ENCODE measurements at regions not wholly inside any gene's neighbourhood (a gene's known extent, or its start where the extent isn't known, plus 50 kb on each side); places are given as distances from the start of the nearest gene placed in this dataset.

GRCh38 chr16:86289907-86290306 is 220.4 kb upstream of the FOXF1 start:
- Histone ChIP-seq H3K27me3 (ENCODE audit: control insufficient read depth in 3 of 3, insufficient read depth in 3 of 3, low read length in 3 of 3) (peaks cover 2 to 83% (median 21%) of the 10 kb centered on the region in 3 donors), H3K4me3 (ENCODE audit: low read depth in 1 of 3, low read length in 3 of 3) (no peak overlapping the region), H3K27ac (ENCODE audit: low read depth in 1 of 3, low read length in 2 of 3) (peak overlapping the region in 2 of 3 donors; percentile 39 to 53), H3K4me1 (ENCODE audit: control insufficient read depth in 3 of 3, insufficient read depth in 2 of 3, low read depth in 1 of 3, low read length in 2 of 3) (peaks cover 0 to 4% (median 0%) of the 10 kb centered on the region in 3 donors), H3K9me3 (ENCODE audit: control insufficient read depth in 2 of 2, insufficient read depth in 1 of 2, low read depth in 1 of 2, low read length in 1 of 2) (no peaks in the 10 kb centered on the region), H3K36me3 (ENCODE audit: control insufficient read depth in 3 of 3, insufficient read depth in 2 of 3, low read depth in 1 of 3, low read length in 3 of 3) (no peaks in the 10 kb centered on the region)
- DNase-seq = no peak
- WGBS, 3 donors = 15 to 53% (median 33%) methylated on average over 2 of the region's 2 CpGs
- no peak for FAIRE-seq

- 62 to 73% (median 67%) methylated on average over 7 of the region's 7 CpGs for WGBS, 3 donors
- FAIRE-seq (no peak), DNase-seq (no peak)
- Histone ChIP-seq H3K9me3 (ENCODE audit: control insufficient read depth in 2 of 2, insufficient read depth in 1 of 2, low read depth in 1 of 2, low read length in 1 of 2) (no peaks in the 10 kb centered on the region), H3K36me3 (ENCODE audit: control insufficient read depth in 3 of 3, insufficient read depth in 2 of 3, low read depth in 1 of 3, low read length in 3 of 3) (no peaks in the 10 kb centered on the region), H3K27me3 (ENCODE audit: control insufficient read depth in 3 of 3, insufficient read depth in 3 of 3, low read length in 3 of 3) (peaks cover 2 to 75% (median 12%) of the 10 kb centered on the region in 3 donors), H3K27ac (ENCODE audit: low read depth in 1 of 3, low read length in 2 of 3) (peak overlapping the region in 1 of 3 donors; percentile 11), H3K4me1 (ENCODE audit: control insufficient read depth in 3 of 3, insufficient read depth in 2 of 3, low read depth in 1 of 3, low read length in 2 of 3) (peaks cover 0 to 7% (median 0%) of the 10 kb centered on the region in 3 donors), H3K4me3 (ENCODE audit: low read depth in 1 of 3, low read length in 3 of 3) (no peak overlapping the region)
Measured at GRCh38 chr16:86291491-86291890, 218.8 kb upstream of the FOXF1 start.

- no peaks in the 10 kb centered on the region for H3K36me3 ChIP-seq (ENCODE audit: control insufficient read depth in 3 of 3, insufficient read depth in 2 of 3, low read depth in 1 of 3, low read length in 3 of 3)
- peaks cover 0 to 12% (median 0%) of the 10 kb centered on the region in 3 donors for H3K4me1 ChIP-seq (ENCODE audit: control insufficient read depth in 3 of 3, insufficient read depth in 2 of 3, low read depth in 1 of 3, low read length in 2 of 3)
- peak overlapping the region in 2 of 3 donors; percentile 22 to 82 for H3K27ac ChIP-seq (ENCODE audit: low read depth in 1 of 3, low read length in 2 of 3)
- 64 to 72% (median 68%) methylated on average over 16 of the region's 16 CpGs for WGBS, 3 donors
- DNase-seq (no peak), FAIRE-seq (no peak)
- H3K4me3 ChIP-seq (ENCODE audit: low read depth in 1 of 3, low read length in 3 of 3) = no peak overlapping the region
- H3K9me3 ChIP-seq (ENCODE audit: control insufficient read depth in 2 of 2, insufficient read depth in 1 of 2, low read depth in 1 of 2, low read length in 1 of 2) = no peaks in the 10 kb centered on the region
- peaks cover 2 to 75% (median 5%) of the 10 kb centered on the region in 3 donors for H3K27me3 ChIP-seq (ENCODE audit: control insufficient read depth in 3 of 3, insufficient read depth in 3 of 3, low read length in 3 of 3)
Measured at GRCh38 chr16:86292171-86292775, 218.1 kb upstream of the FOXF1 start.

DNA sequence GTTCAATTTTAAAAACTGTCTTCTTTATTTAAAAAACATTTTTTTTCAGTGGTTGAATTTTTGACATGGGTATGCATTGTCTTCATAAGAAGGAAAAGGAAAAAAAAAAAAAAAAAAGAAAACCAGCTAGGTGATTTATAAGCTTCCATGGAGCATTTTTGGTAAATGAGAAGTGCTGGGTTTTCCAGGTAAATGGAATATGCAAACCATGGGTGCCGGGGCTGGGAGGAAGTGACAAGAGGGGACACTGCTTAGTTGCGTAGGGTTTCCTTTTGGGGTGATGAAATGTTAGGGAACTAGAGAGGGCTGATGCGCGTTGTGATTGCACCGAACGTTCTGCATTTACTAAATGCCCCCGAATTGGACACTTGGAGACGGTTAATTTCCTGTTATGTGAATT is 217.4 kb upstream of the FOXF1 start:
- H3K27me3 ChIP-seq (ENCODE audit: control insufficient read depth in 3 of 3, insufficient read depth in 3 of 3, low read length in 3 of 3) = peaks cover 2 to 75% (median 4%) of the 10 kb centered on the region in 3 donors
- peaks cover 0 to 14% (median 0%) of the 10 kb centered on the region in 3 donors for H3K4me1 ChIP-seq (ENCODE audit: control insufficient read depth in 3 of 3, insufficient read depth in 2 of 3, low read depth in 1 of 3, low read length in 2 of 3)
- no peaks in the 10 kb centered on the region for H3K36me3 ChIP-seq (ENCODE audit: control insufficient read depth in 3 of 3, insufficient read depth in 2 of 3, low read depth in 1 of 3, low read length in 3 of 3)
- 78 to 84% (median 82%) methylated on average over 8 of the region's 8 CpGs for WGBS, 3 donors
- no peak for DNase-seq
- H3K4me3 ChIP-seq (ENCODE audit: low read depth in 1 of 3, low read length in 3 of 3) = no peak overlapping the region
- FAIRE-seq = no peak
- no peaks in the 10 kb centered on the region for H3K9me3 ChIP-seq (ENCODE audit: control insufficient read depth in 2 of 2, insufficient read depth in 1 of 2, low read depth in 1 of 2, low read length in 1 of 2)
- peak overlapping the region in 1 of 3 donors; percentile 82 for H3K27ac ChIP-seq (ENCODE audit: low read depth in 1 of 3, low read length in 2 of 3)

GRCh38 chr16:86293906-86294305 is 216.4 kb upstream of the FOXF1 start:
- peaks cover 2 to 74% (median 4%) of the 10 kb centered on the region in 3 donors for H3K27me3 ChIP-seq (ENCODE audit: control insufficient read depth in 3 of 3, insufficient read depth in 3 of 3, low read length in 3 of 3)
- H3K4me3 ChIP-seq (ENCODE audit: low read depth in 1 of 3, low read length in 3 of 3) = no peak overlapping the region
- no peaks in the 10 kb centered on the region for H3K36me3 ChIP-seq (ENCODE audit: control insufficient read depth in 3 of 3, insufficient read depth in 2 of 3, low read depth in 1 of 3, low read length in 3 of 3)
- 70 to 74% (median 73%) methylated on average over 16 of the region's 16 CpGs for WGBS, 3 donors
- DNase-seq (peak in 1 of 2 donors; percentile 24), FAIRE-seq (no peak)
- no peaks in the 10 kb centered on the region for H3K9me3 ChIP-seq (ENCODE audit: control insufficient read depth in 2 of 2, insufficient read depth in 1 of 2, low read depth in 1 of 2, low read length in 1 of 2)
- peak overlapping the region in 2 of 3 donors; percentile 79 to 82 for H3K27ac ChIP-seq (ENCODE audit: low read depth in 1 of 3, low read length in 2 of 3)
- H3K4me1 ChIP-seq (ENCODE audit: control insufficient read depth in 3 of 3, insufficient read depth in 2 of 3, low read depth in 1 of 3, low read length in 2 of 3) = peaks cover 0 to 20% (median 0%) of the 10 kb centered on the region in 3 donors

DNA sequence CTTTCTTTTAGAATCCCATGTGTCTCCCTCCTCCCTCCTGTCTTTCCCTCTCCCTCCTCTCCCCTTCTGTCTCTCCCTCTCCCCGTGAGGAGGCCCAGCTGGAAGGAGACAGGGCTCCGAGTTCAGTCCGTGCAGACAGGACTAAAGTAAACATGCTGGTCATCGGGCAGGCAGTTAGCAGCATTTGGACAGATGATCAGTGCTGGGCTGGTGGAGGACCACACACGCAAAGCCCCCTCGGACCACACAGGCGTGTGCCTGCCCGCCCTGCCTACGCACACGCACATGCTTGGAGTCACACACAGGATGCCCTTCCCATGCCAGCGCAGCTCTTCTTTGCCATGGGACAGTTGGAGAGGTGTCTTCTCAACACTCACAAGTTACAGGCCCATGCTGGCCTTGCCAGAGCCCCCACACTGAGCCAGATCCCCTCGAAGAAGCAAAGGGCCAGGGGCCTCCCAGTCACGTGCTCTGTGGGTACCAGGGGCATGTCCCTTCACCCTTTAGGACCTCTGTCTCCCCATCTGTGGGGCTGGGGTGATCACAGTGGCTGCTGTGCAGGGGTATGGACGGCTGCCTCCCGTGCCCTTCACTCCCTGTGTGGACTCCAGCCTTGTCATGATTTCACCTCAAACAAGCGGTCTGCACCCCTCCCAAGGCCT is 215.7 kb upstream of the FOXF1 start:
- Histone ChIP-seq H3K27me3 (ENCODE audit: control insufficient read depth in 3 of 3, insufficient read depth in 3 of 3, low read length in 3 of 3) (peaks cover 0 to 71% (median 2%) of the 10 kb centered on the region in 3 donors), H3K9me3 (ENCODE audit: control insufficient read depth in 2 of 2, insufficient read depth in 1 of 2, low read depth in 1 of 2, low read length in 1 of 2) (no peaks in the 10 kb centered on the region), H3K27ac (ENCODE audit: low read depth in 1 of 3, low read length in 2 of 3) (peak overlapping the region; percentile 16 to 82 (median 80)), H3K4me1 (ENCODE audit: control insufficient read depth in 3 of 3, insufficient read depth in 2 of 3, low read depth in 1 of 3, low read length in 2 of 3) (peaks cover 0 to 20% (median 0%) of the 10 kb centered on the region in 3 donors), H3K36me3 (ENCODE audit: control insufficient read depth in 3 of 3, insufficient read depth in 2 of 3, low read depth in 1 of 3, low read length in 3 of 3) (no peaks in the 10 kb centered on the region), H3K4me3 (ENCODE audit: low read depth in 1 of 3, low read length in 3 of 3) (no peak overlapping the region)
- 47 to 55% (median 51%) methylated on average over 16 of the region's 16 CpGs for whole genome bisulfite sequencing, 3 donors
- FAIRE-seq = no peak
- DNase-seq = peak in 1 of 2 donors; percentile 50

GRCh38 chr16:86296256-86296655 is 214.1 kb upstream of the FOXF1 start:
- peaks cover 0 to 20% (median 0%) of the 10 kb centered on the region in 3 donors for H3K4me1 ChIP-seq (ENCODE audit: control insufficient read depth in 3 of 3, insufficient read depth in 2 of 3, low read depth in 1 of 3, low read length in 2 of 3)
- H3K4me3 ChIP-seq (ENCODE audit: low read depth in 1 of 3, low read length in 3 of 3) = no peak overlapping the region
- H3K36me3 ChIP-seq (ENCODE audit: control insufficient read depth in 3 of 3, insufficient read depth in 2 of 3, low read depth in 1 of 3, low read length in 3 of 3) = no peaks in the 10 kb centered on the region
- no peak for FAIRE-seq
- peaks cover 0 to 71% (median 0%) of the 10 kb centered on the region in 3 donors for H3K27me3 ChIP-seq (ENCODE audit: control insufficient read depth in 3 of 3, insufficient read depth in 3 of 3, low read length in 3 of 3)
- no peaks in the 10 kb centered on the region for H3K9me3 ChIP-seq (ENCODE audit: control insufficient read depth in 2 of 2, insufficient read depth in 1 of 2, low read depth in 1 of 2, low read length in 1 of 2)
- WGBS, 3 donors = 44 to 61% (median 50%) methylated on average over 10 of the region's 10 CpGs
- no peak for DNase-seq
- H3K27ac ChIP-seq (ENCODE audit: low read depth in 1 of 3, low read length in 2 of 3) = peak overlapping the region in 1 of 3 donors; percentile 80

DNA sequence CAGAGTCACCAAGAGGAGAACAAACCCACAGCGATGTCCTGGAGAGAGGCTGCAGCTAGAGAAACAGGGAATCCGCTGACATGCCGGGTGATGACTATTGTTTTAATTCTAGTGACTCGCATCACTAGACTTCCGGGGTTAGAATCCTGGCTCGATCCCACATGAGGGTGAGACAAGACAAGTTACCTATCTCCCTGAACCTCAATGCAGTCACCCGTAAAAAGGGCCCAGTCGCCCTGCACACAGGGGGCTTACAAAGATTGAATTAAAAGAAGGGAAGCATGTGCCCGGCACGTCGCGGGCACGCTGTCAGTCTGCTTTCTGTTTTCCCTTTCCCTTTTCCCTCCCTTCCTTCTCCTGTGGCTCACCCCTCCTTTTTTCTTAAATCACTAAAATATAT is 212.9 kb upstream of the FOXF1 start:
- no peak overlapping the region for H3K4me3 ChIP-seq (ENCODE audit: low read depth in 1 of 3, low read length in 3 of 3)
- WGBS, 3 donors = 48 to 53% (median 48%) methylated on average over 13 of the region's 13 CpGs
- peaks cover 0 to 20% (median 0%) of the 10 kb centered on the region in 3 donors for H3K4me1 ChIP-seq (ENCODE audit: control insufficient read depth in 3 of 3, insufficient read depth in 2 of 3, low read depth in 1 of 3, low read length in 2 of 3)
- H3K9me3 ChIP-seq (ENCODE audit: control insufficient read depth in 2 of 2, insufficient read depth in 1 of 2, low read depth in 1 of 2, low read length in 1 of 2) = no peaks in the 10 kb centered on the region
- DNase-seq (no peak), FAIRE-seq (no peak)
- H3K36me3 ChIP-seq (ENCODE audit: control insufficient read depth in 3 of 3, insufficient read depth in 2 of 3, low read depth in 1 of 3, low read length in 3 of 3) = no peaks in the 10 kb centered on the region
- H3K27me3 ChIP-seq (ENCODE audit: control insufficient read depth in 3 of 3, insufficient read depth in 3 of 3, low read length in 3 of 3) = peaks cover 0 to 67% (median 0%) of the 10 kb centered on the region in 3 donors
- peak overlapping the region in 2 of 3 donors; percentile 32 to 80 for H3K27ac ChIP-seq (ENCODE audit: low read depth in 1 of 3, low read length in 2 of 3)
